Endothelial cell of umbilical vein (primary cell): ENCODE measurements at regions not wholly inside any gene's neighbourhood (a gene's known extent, or its start where the extent isn't known, plus 50 kb on each side); places are given as distances from the start of the nearest gene placed in this dataset.

ENCODE experiments used
- BruUV-seq: library from RNA; stranded (reverse); fragments of 400-500 nt; replicated peaks from 2 replicates; lab custom pipeline; 2021; lab: Mats Ljungman, UMichigan
- CTCF ChIA-PET: fragments of 300-600, 350-600 bp; sonication (Branson Sonifier 250); formaldehyde crosslinking; loops from one replicate; lab custom pipeline; 2021; ENCODE audit warnings: antibody characterized with exemption, inconsistent platforms; lab: Charles Lee
- POLR2A ChIA-PET: fragments of 300-600, 350-600 bp; sonication (Branson Sonifier 250); formaldehyde crosslinking; loops from one replicate; lab custom pipeline; 2021; ENCODE audit warnings: antibody characterized with exemption, inconsistent platforms; lab: Charles Lee
- DNase-seq: peaks from one replicate; pipeline ENCODE4 v3.0.0-alpha.2; 2011; ENCODE audit warnings: low read depth, low spot score
- FAIRE-seq: peaks from 2 replicates; lab custom pipeline; 2011; peaks lifted over from hg19 to GRCh38; lab: Jason Lieb, UNC
- H2AFZ ChIP-seq: 2 replicates; pipeline ENCODE4 v1.6.0; 2012; ENCODE audit warnings: low read depth, low read length, control low read depth, inconsistent platforms
- H3K27ac ChIP-seq: 2 replicates; pipeline ENCODE4 v1.5.1; 2011; ENCODE audit warnings: low read depth, mild to moderate bottlenecking, control low read depth, low read length, moderate library complexity; ENCODE audit not compliant: insufficient read depth
- H3K27me3 ChIP-seq, 2 experiments: 2 replicates each; pipeline versions ENCODE4 v1.6.0 to v1.6.1; 2011; ENCODE audit warnings: low read length in 2 of 2, mixed read lengths in 1 of 2; ENCODE audit not compliant: control insufficient read depth in 2 of 2, insufficient read depth in 2 of 2
- H3K36me3 ChIP-seq, 2 experiments: 2 replicates in 1 of 2; 3 replicates in 1 of 2; pipeline ENCODE4 v1.5.1; 2011; ENCODE audit warnings: low read length in 2 of 2, mild to moderate bottlenecking in 1 of 2, moderate library complexity in 1 of 2; ENCODE audit not compliant: control insufficient read depth in 2 of 2, insufficient read depth in 2 of 2; ENCODE audit errors: extremely low read depth in 1 of 2
- H3K4me1 ChIP-seq: 3 replicates; pipeline ENCODE4 v1.5.1; 2011; ENCODE audit warnings: mild to moderate bottlenecking, low read length; ENCODE audit not compliant: control insufficient read depth, insufficient read depth; ENCODE audit errors: extremely low read depth
- H3K4me2 ChIP-seq: 2 replicates; pipeline ENCODE4 v1.6.1; 2011; ENCODE audit warnings: low read length, control low read depth, mixed read lengths; ENCODE audit not compliant: insufficient read depth
- H3K4me3 ChIP-seq, 3 experiments: fragments of 200-600 bp in 1 of 3; sonication (generic), shearing (Covaris generic) in 1 of 3; replicated peaks in 1 of 3; 2 replicates each; pipeline ENCODE4 v1.5.1; 2011 to 2016; ENCODE audit warnings: control low read depth in 3 of 3, low read length in 3 of 3, mild to moderate bottlenecking in 2 of 3, inconsistent platforms in 1 of 3, low read depth in 1 of 3, moderate library complexity in 1 of 3; ENCODE audit not compliant: insufficient read depth in 1 of 3
- H3K79me2 ChIP-seq: 2 replicates; pipeline ENCODE4 v1.6.0; 2012; ENCODE audit warnings: low read length, inconsistent platforms; ENCODE audit not compliant: control insufficient read depth, insufficient read depth
- H3K9ac ChIP-seq: replicated peaks from 2 replicates; pipeline ENCODE3; 2011; ENCODE audit warnings: low read length, control low read depth; ENCODE audit not compliant: insufficient read depth; ENCODE audit errors: extremely low read depth
- H3K9me1 ChIP-seq: replicated peaks from 3 replicates; pipeline ENCODE4 v1.6.0; 2011; ENCODE audit warnings: mild to moderate bottlenecking, low read length; ENCODE audit not compliant: control insufficient read depth, insufficient read depth; ENCODE audit errors: extremely low read depth
- H3K9me3 ChIP-seq: replicated peaks from 2 replicates; pipeline ENCODE4 v1.5.1; 2012; ENCODE audit warnings: low read length, inconsistent platforms; ENCODE audit not compliant: control insufficient read depth, insufficient read depth
- H4K20me1 ChIP-seq: replicated peaks from 2 replicates; pipeline ENCODE3; 2011; ENCODE audit warnings: mild to moderate bottlenecking, low read length; ENCODE audit not compliant: control insufficient read depth, insufficient read depth; ENCODE audit errors: extremely low read depth
- CTCF ChIP-seq, 2 donors: IDR thresholded peaks; 1 replicate in 1 of 2; 2 replicates in 1 of 2; pipeline ENCODE4 v1.5.1; 2011; ENCODE audit warnings: low read length in 2 of 2, mild to moderate bottlenecking in 2 of 2, moderate library complexity in 2 of 2, control low read depth in 1 of 2, inconsistent platforms in 1 of 2, low read depth in 1 of 2; ENCODE audit not compliant: insufficient read depth in 1 of 2; ENCODE audit errors: extremely low read depth in 1 of 2
- EZH2 ChIP-seq: IDR thresholded peaks from 2 replicates; pipeline ENCODE4 v1.6.1; 2012; ENCODE audit warnings: borderline replicate concordance, low read depth, mild to moderate bottlenecking, moderate library complexity, low read length, inconsistent platforms; ENCODE audit not compliant: severe bottlenecking
- FOS ChIP-seq: IDR thresholded peaks from 2 replicates; pipeline ENCODE4 v1.6.1; 2011; ENCODE audit warnings: mild to moderate bottlenecking, low read length, moderate library complexity, borderline replicate concordance; ENCODE audit not compliant: insufficient read depth
- JUN ChIP-seq: IDR thresholded peaks from 2 replicates; pipeline ENCODE4 v1.6.1; 2011; ENCODE audit warnings: borderline replicate concordance, low read depth; ENCODE audit not compliant: insufficient read length, insufficient read depth
- MAX ChIP-seq: IDR thresholded peaks from 2 replicates; pipeline ENCODE4 v1.6.1; 2011; ENCODE audit not compliant: insufficient read depth, insufficient read length
- MYC ChIP-seq: IDR thresholded peaks from one replicate; pipeline ENCODE4 v1.6.1; 2011; ENCODE audit warnings: mild to moderate bottlenecking, low read depth, low read length
- POLR2A ChIP-seq: IDR thresholded peaks from 2 replicates; pipeline ENCODE4 v1.6.1; 2012; ENCODE audit warnings: low read depth, mild to moderate bottlenecking, control low read depth, low read length
- POLR2AphosphoS5 ChIP-seq: IDR thresholded peaks from 2 replicates; pipeline ENCODE4 v1.6.1; 2012; ENCODE audit warnings: low read depth, mild to moderate bottlenecking, control low read depth, low read length, moderate library complexity; ENCODE audit not compliant: insufficient read depth
- dilution Hi-C: fragments of 300-500 bp; cut with MboI; formaldehyde crosslinking; loops from one replicate; pipeline ENCODE4 v1.15.0; 2019; ENCODE audit warnings: low sequenced_read_pairs; ENCODE audit not compliant: extremely low pct_ligation_motif_present
- intact Hi-C: fragments of 100-400 bp; cut with micrococcal nuclease; formaldehyde crosslinking; loops from one replicate; pipeline ENCODE4 v1.10.0; 2022

DNA sequence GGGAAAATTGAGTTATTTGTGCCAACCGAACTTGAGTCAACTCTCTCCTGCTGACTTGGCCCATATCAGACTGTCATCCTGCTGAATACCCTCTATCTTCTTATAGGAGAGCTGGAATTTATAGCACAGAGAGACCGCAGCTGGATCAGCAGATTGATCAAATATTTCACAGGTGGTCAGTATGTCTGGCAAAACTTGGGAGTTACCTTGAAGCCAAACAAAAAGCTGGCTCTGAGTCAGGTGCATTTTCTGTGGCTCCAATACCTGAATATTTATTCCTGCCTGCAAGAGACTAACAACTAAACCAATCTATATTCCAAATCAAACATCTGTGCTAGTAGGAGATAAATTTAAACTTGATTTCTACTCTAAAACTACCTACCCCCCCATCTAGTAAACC, 752.1 kb upstream of the ALCAM start:
- H3K4me2 ChIP-seq = no peak overlapping the region
- H3K36me3 ChIP-seq = no peaks in the 10 kb centered on the region
- TF ChIP-seq CTCF (IDR thresholded peaks at IDR 0.05; ENCODE audit: extremely low read depth in 1 of 2, insufficient read depth in 1 of 2, low read depth in 1 of 2, low read length in 2 of 2) (no peak), JUN (no peak), POLR2A (no peak), FOS (no peak), EZH2 (no peak), POLR2AphosphoS5 (no peak), MYC (no peak), MAX (no peak)
- H3K79me2 ChIP-seq = no peaks in the 10 kb centered on the region
- H3K9ac ChIP-seq = no peak overlapping the region
- H3K27me3 ChIP-seq = no peaks in the 10 kb centered on the region
- H3K9me1 ChIP-seq = no peaks in the 10 kb centered on the region
- ChIA-PET POLR2A (no interaction called here), CTCF (interaction anchor here (1.0 to 1.8 kb wide), 4 partner anchors 8 to 18 kb away, joined by 4 to 8 read pairs (median 5); no protein-coding TSS in a partner anchor)
- DNase-seq (no peak), FAIRE-seq (no peak)
- BruUV-seq = no TSS peak
- H3K27ac ChIP-seq = no peak overlapping the region
- intact Hi-C loops = no loop called here
- dilution Hi-C loops = no loop called here
- no peak overlapping the region for H2AFZ ChIP-seq
- no peaks in the 10 kb centered on the region for H3K9me3 ChIP-seq
- no peaks in the 10 kb centered on the region for H4K20me1 ChIP-seq
- no peaks in the 10 kb centered on the region for H3K4me1 ChIP-seq
- no peak overlapping the region for H3K4me3 ChIP-seq
